Hematopoietic multipotent progenitor cell treated with erythropoietin and hydrocortisone succinate and interleukin-3 and kit ligand, for 4 days (in vitro differentiated cells): ENCODE measurements at regions not wholly inside any gene's neighbourhood (a gene's known extent, or its start where the extent isn't known, plus 50 kb on each side); places are given as distances from the start of the nearest gene placed in this dataset.
"Not testable (repeated sequence)": the region's sequence is repeated elsewhere in the genome, so short reads cannot be mapped to it uniquely, and the experiment has no call there.

Experiments used
- DNase-seq: peaks from one replicate; pipeline ENCODE4 v3.0.0-alpha.2; 2015

- no peak for DNase-seq
Observed at GRCh38 chr5:14054111-14054854, 88.9 kb upstream of the TRIO start.

- no peak for DNase-seq
Observed at GRCh38 chr5:14050821-14051220, 92.3 kb upstream of the TRIO start.

GRCh38 chr5:14048434-14048833 is 94.7 kb upstream of the TRIO start:
- DNase-seq, result peak; percentile 9

- no peak for DNase-seq
Observed at GRCh38 chr5:14041528-14042192, 97.2 kb upstream of the DNAH5 start.

- DNase-seq, result no peak
Observed at GRCh38 chr5:14040542-14040941, 96.1 kb upstream of the DNAH5 start.

- DNase-seq, result no peak
Observed at GRCh38 chr5:14039576-14039975, 95.1 kb upstream of the DNAH5 start.

- DNase-seq, result no peak
Observed at GRCh38 chr5:14039063-14039462, 94.6 kb upstream of the DNAH5 start.

GRCh38 chr5:14038341-14038959 is 94.0 kb upstream of the DNAH5 start:
- DNase-seq, result no peak

- no peak for DNase-seq
Observed at GRCh38 chr5:14036947-14037346, 92.5 kb upstream of the DNAH5 start.

- no peak for DNase-seq
Observed at GRCh38 chr5:14036514-14036913, 92.0 kb upstream of the DNAH5 start.

- peak; percentile 66 for DNase-seq
Observed at GRCh38 chr5:14035859-14036503, 91.5 kb upstream of the DNAH5 start.

GRCh38 chr5:14034963-14035362 is 90.5 kb upstream of the DNAH5 start:
- no peak for DNase-seq

GRCh38 chr5:14032918-14033317 is 88.4 kb upstream of the DNAH5 start:
- peak; percentile 41 for DNase-seq

- no peak for DNase-seq
Observed at GRCh38 chr5:14028938-14029584, 84.6 kb upstream of the DNAH5 start.

- DNase-seq, result no peak
Observed at GRCh38 chr5:14028188-14028587, 83.7 kb upstream of the DNAH5 start.

- DNase-seq, result no peak
Observed at GRCh38 chr5:14025569-14026286, 81.2 kb upstream of the DNAH5 start.

GRCh38 chr5:14022971-14023370 is 78.5 kb upstream of the DNAH5 start:
- DNase-seq, result no peak

- DNase-seq, result not testable (repeated sequence)
Observed at GRCh38 chr5:14020944-14021343, 76.5 kb upstream of the DNAH5 start.

- DNase-seq, result no peak
Observed at GRCh38 chr5:14019768-14020290, 75.3 kb upstream of the DNAH5 start.

GRCh38 chr5:14017904-14018303 is 73.4 kb upstream of the DNAH5 start:
- DNase-seq, result no peak

GRCh38 chr5:14016549-14016948 is 72.1 kb upstream of the DNAH5 start:
- no peak for DNase-seq
